Astrocyte (in vitro differentiated cells and primary cell): ENCODE measurements at regions not wholly inside any gene's neighbourhood (a gene's known extent, or its start where the extent isn't known, plus 50 kb on each side); places are given as distances from the start of the nearest gene placed in this dataset.

Experiments
- EZH2 ChIP-seq: IDR thresholded peaks from 2 replicates; pipeline ENCODE4 v1.6.1; 2012; ENCODE audit warnings: mild to moderate bottlenecking, low read length, inconsistent platforms; ENCODE audit not compliant: insufficient read depth
- TF ChIP-seq, protein P1 (sequence below): IDR thresholded peaks from 2 replicates; pipeline ENCODE4 v1.5.1; 2011; ENCODE audit warnings: low read depth, mild to moderate bottlenecking, inconsistent platforms, low read length, moderate library complexity; ENCODE audit not compliant: insufficient read depth

DNA sequence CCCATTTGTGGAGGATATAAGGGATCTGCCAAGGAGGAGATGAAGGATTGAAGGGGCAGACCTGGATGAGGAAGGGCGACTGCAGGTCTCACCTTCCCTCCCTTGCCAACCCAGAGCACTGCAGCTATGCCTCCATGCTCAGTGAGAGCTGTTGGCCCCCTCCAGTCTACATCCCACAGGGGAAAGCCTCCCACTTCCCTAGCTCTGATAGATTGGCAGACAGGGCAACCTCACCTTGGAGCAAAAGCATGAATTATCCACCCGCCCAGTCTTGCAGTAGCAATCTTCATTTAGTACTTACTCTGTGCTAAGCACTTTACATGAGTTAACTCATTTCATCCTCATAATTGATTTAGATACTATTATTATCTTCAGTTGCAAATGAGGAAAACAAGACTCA lies 70.4 kb upstream of the SMNDC1 start:
- no peak for TF ChIP-seq EZH2
- TF ChIP-seq, protein P1, sequence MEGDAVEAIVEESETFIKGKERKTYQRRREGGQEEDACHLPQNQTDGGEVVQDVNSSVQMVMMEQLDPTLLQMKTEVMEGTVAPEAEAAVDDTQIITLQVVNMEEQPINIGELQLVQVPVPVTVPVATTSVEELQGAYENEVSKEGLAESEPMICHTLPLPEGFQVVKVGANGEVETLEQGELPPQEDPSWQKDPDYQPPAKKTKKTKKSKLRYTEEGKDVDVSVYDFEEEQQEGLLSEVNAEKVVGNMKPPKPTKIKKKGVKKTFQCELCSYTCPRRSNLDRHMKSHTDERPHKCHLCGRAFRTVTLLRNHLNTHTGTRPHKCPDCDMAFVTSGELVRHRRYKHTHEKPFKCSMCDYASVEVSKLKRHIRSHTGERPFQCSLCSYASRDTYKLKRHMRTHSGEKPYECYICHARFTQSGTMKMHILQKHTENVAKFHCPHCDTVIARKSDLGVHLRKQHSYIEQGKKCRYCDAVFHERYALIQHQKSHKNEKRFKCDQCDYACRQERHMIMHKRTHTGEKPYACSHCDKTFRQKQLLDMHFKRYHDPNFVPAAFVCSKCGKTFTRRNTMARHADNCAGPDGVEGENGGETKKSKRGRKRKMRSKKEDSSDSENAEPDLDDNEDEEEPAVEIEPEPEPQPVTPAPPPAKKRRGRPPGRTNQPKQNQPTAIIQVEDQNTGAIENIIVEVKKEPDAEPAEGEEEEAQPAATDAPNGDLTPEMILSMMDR: no peak
